Progenitor cell of endocrine pancreas (in vitro differentiated cells): ENCODE measurements at regions not wholly inside any gene's neighbourhood (a gene's known extent, or its start where the extent isn't known, plus 50 kb on each side); places are given as distances from the start of the nearest gene placed in this dataset.
A peak's percentile ranks its signal among the peaks of the same experiment; 100 is the strongest.

Experiments used
- DNase-seq: peaks from one replicate; pipeline ENCODE4 v3.0.0; 2021; ENCODE audit warnings: low spot score; ENCODE audit not compliant: unreplicated experiment
- H3K27ac Mint-ChIP-seq: 2 replicates; pipeline ENCODE4 v1.8.0; 2021; ENCODE audit warnings: mild to moderate bottlenecking, moderate library complexity, mixed read lengths
- H3K27me3 Mint-ChIP-seq: 2 replicates; pipeline ENCODE4 v1.8.0; 2021; ENCODE audit warnings: mixed read lengths
- H3K36me3 Mint-ChIP-seq: 2 replicates; pipeline ENCODE4 v1.8.0; 2022; ENCODE audit warnings: mixed read lengths; ENCODE audit not compliant: insufficient read depth
- H3K4me1 Mint-ChIP-seq: 2 replicates; pipeline ENCODE4 v1.8.0; 2021; ENCODE audit warnings: low read depth, mixed read lengths
- H3K4me3 Mint-ChIP-seq: 2 replicates; pipeline ENCODE4 v1.8.0; 2021; ENCODE audit warnings: low read depth, mild to moderate bottlenecking, moderate library complexity, mixed read lengths
- H3K9me3 Mint-ChIP-seq: 2 replicates; pipeline ENCODE4 v1.8.0; 2021; ENCODE audit warnings: low read depth, mixed read lengths
- TF ChIP-seq, protein P1 (sequence below): fragments of 200-600 bp; sonication (generic); IDR thresholded peaks from one replicate; pipeline ENCODE4 v1.5.0; 2021; ENCODE audit warnings: antibody characterized with exemption, mild to moderate bottlenecking; ENCODE audit not compliant: unreplicated experiment

GRCh38 chr15:95918525-95918924 is 412.0 kb upstream of the NR2F2 start:
- H3K4me3 Mint-ChIP-seq = no peak overlapping the region
- no peaks in the 10 kb centered on the region for H3K36me3 Mint-ChIP-seq
- H3K9me3 Mint-ChIP-seq = no peaks in the 10 kb centered on the region
- TF ChIP-seq, protein P1, sequence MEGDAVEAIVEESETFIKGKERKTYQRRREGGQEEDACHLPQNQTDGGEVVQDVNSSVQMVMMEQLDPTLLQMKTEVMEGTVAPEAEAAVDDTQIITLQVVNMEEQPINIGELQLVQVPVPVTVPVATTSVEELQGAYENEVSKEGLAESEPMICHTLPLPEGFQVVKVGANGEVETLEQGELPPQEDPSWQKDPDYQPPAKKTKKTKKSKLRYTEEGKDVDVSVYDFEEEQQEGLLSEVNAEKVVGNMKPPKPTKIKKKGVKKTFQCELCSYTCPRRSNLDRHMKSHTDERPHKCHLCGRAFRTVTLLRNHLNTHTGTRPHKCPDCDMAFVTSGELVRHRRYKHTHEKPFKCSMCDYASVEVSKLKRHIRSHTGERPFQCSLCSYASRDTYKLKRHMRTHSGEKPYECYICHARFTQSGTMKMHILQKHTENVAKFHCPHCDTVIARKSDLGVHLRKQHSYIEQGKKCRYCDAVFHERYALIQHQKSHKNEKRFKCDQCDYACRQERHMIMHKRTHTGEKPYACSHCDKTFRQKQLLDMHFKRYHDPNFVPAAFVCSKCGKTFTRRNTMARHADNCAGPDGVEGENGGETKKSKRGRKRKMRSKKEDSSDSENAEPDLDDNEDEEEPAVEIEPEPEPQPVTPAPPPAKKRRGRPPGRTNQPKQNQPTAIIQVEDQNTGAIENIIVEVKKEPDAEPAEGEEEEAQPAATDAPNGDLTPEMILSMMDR = no peak
- DNase-seq = no peak
- peaks cover 15% of the 10 kb centered on the region for H3K4me1 Mint-ChIP-seq
- H3K27ac Mint-ChIP-seq = no peak overlapping the region
- H3K27me3 Mint-ChIP-seq = peaks cover 7% of the 10 kb centered on the region

- no peaks in the 10 kb centered on the region for H3K36me3 Mint-ChIP-seq
- H3K4me3 Mint-ChIP-seq = no peak overlapping the region
- TF ChIP-seq, protein P1 = no peak
- peaks cover 17% of the 10 kb centered on the region for H3K4me1 Mint-ChIP-seq
- H3K27me3 Mint-ChIP-seq = peaks cover 7% of the 10 kb centered on the region
- H3K9me3 Mint-ChIP-seq = no peaks in the 10 kb centered on the region
- no peak for DNase-seq
- no peak overlapping the region for H3K27ac Mint-ChIP-seq
Observed at GRCh38 chr15:95919460-95919859, 411.0 kb upstream of the NR2F2 start.

GRCh38 chr15:95921404-95921803 is 409.1 kb upstream of the NR2F2 start:
- no peak overlapping the region for H3K4me3 Mint-ChIP-seq
- H3K9me3 Mint-ChIP-seq = no peaks in the 10 kb centered on the region
- no peak overlapping the region for H3K27ac Mint-ChIP-seq
- H3K4me1 Mint-ChIP-seq = peaks cover 17% of the 10 kb centered on the region
- H3K27me3 Mint-ChIP-seq = peaks cover 7% of the 10 kb centered on the region
- DNase-seq = no peak
- H3K36me3 Mint-ChIP-seq = no peaks in the 10 kb centered on the region
- TF ChIP-seq, protein P1 = no peak

- Mint-ChIP-seq H3K9me3 (no peaks in the 10 kb centered on the region), H3K4me3 (no peak overlapping the region), H3K36me3 (no peaks in the 10 kb centered on the region), H3K27ac (no peak overlapping the region), H3K4me1 (peaks cover 7% of the 10 kb centered on the region), H3K27me3 (peaks cover 10% of the 10 kb centered on the region)
- DNase-seq = no peak
- TF ChIP-seq, protein P1 = no peak
Observed at GRCh38 chr15:95922431-95922830, 408.1 kb upstream of the NR2F2 start.

DNA sequence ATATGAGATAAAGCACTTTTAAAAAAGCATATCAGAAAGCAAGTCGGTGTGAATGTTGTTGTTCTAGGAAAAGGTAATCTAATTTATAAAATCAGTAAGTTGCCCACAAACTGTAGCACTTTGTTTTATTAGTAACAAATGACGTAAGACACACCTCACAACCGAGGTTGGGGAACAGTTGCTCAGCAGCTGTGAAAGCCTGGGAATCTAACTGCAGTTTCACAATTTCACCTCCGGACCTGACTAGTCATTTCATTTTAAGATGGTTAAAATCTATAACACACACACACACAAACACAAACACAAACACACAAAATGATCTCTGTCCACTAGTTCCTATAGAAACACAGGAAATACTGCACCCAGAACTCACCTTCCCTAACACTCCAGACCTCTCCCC is 406.7 kb upstream of the NR2F2 start:
- H3K27me3 Mint-ChIP-seq = peaks cover 15% of the 10 kb centered on the region
- TF ChIP-seq, protein P1 = no peak
- no peaks in the 10 kb centered on the region for H3K36me3 Mint-ChIP-seq
- no peaks in the 10 kb centered on the region for H3K9me3 Mint-ChIP-seq
- H3K4me3 Mint-ChIP-seq = peak overlapping the region; percentile 1
- DNase-seq = no peak
- peaks cover 7% of the 10 kb centered on the region for H3K4me1 Mint-ChIP-seq
- no peak overlapping the region for H3K27ac Mint-ChIP-seq
